ENCODE measurements at regions not wholly inside any gene's neighbourhood (a gene's known extent, or its start where the extent isn't known, plus 50 kb on each side); places are given as distances from the start of the nearest gene placed in this dataset.

DNA sequence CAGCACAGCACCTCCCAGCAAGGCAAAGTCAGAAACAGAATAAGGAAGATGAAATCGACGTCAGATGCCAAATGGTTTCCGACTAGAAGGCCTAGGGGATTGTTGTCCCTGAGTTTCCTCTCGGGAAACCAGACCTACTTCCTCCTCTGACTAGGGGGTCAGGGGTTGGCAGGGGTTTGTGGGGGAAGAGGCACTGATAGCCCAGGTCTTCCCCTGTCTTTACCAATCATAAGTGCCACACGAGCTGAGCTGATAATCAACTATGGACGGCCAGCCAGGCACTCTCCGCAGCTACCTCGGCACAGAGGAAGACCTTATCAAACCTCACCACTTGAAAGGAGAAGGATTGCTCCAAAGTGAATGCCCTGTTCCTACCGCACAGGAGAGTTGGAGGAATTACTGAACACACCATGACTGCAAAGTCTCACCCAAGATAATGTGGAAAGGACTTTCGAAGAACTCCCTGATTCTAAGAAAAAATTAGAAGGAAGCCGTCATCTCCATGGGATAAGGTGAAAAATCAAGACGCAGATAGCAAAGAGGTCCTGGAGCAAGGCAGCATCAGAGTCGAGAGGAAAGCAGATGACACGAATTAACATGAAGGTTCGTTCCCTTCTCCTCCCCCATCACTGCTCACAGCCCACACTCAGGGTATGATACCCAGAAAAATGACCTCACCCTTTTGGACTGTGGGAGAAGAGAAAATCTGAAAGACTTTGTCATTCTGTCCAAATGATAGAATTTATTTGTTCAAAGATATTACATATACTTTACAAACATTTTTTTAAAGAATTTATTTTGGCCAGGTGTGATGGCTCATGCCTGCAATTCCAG, 77.7 kb upstream of the MED13L start:
- TF ChIP-seq CEBPG (CRISPR knock-in tag; IDR thresholded peaks at IDR 0.05): no peak
- no peak for TF ChIP-seq NCOA1 (CRISPR knock-in tag; IDR thresholded peaks at IDR 0.05)
